Umbilical cord (tissue), 1 donor: ENCODE measurements at regions not wholly inside any gene's neighbourhood (a gene's known extent, or its start where the extent isn't known, plus 50 kb on each side); places are given as distances from the start of the nearest gene placed in this dataset.

Experiments
- DNase-seq: peaks from one replicate; pipeline ENCODE4 v3.0.0-alpha.2; 2015; ENCODE audit warnings: low spot score

- DNase-seq, result peak; percentile 27
These were observed 343.2 kb upstream of the TRAM1L1 start for GRCh38 chr4:117428536-117428935.

- DNase-seq, result no peak
These were observed 343.7 kb upstream of the TRAM1L1 start for GRCh38 chr4:117429061-117429460.

- no peak for DNase-seq
These were observed 344.1 kb upstream of the TRAM1L1 start for GRCh38 chr4:117429506-117429905.

- peak; percentile 17 for DNase-seq
These were observed 349.0 kb upstream of the TRAM1L1 start for GRCh38 chr4:117434424-117434823.

DNA sequence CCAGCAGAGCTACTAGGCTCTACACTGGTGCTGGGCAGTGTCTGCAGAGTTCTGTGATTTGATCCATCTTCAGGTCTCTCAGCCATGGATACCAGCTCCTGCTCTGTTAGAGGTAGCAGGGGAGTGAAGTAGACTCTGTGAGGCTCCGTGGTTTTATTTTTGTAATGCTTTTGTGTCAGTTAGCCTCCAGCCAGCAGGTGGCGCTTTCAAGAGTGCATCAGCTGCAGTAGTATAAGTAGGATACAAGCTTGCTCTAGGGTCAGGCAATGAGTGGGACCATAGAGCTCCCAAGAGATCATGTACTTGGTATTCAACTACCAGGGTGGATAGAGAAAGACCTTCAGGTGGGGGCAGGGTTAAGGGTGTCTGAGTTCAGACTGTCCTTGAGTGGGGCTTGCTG, 362.5 kb upstream of the TRAM1L1 start:
- no peak for DNase-seq

DNA sequence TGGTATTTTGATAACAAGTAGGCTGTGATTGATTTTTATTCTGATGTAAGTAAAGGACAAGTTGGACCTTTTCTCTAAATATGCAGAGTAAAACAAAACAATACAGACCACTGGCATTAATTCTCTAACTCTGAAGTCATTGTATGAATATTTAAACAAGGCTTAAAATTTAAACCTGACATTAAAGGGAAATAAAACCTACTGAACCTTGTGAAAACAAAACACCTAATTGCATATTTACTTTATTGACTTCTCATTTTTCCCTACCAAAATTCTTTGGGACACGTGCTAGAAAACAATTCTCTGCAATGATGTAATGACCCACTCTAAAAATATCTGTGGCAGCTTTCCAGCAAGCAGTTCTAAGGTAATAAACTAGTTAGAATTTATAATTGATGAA, 369.7 kb upstream of the TRAM1L1 start:
- DNase-seq, result no peak

DNA sequence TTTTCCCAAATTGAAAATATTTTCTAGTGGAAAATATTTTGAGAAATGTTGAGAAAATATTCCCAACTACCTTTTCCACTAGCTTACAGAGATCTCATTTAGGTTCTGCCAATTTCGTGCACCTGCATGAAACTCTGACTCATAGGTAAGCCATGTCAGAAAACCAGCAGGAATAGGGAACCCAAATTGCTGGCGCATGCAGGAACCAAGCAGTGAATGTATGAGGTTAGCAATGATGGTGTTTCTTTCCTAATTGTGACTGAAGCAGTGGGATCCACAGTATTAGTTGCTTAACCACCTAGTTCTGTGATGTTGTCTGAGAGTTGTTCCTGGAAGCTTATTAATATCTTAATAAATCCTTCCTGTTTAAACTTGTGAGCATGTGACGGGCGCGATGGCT, 381.0 kb upstream of the TRAM1L1 start:
- no peak for DNase-seq

- DNase-seq, result peak; percentile 25
These were observed 382.0 kb upstream of the TRAM1L1 start for GRCh38 chr4:117467404-117467803.

- no peak for DNase-seq
These were observed 389.6 kb upstream of the TRAM1L1 start for GRCh38 chr4:117474987-117475386.

DNA sequence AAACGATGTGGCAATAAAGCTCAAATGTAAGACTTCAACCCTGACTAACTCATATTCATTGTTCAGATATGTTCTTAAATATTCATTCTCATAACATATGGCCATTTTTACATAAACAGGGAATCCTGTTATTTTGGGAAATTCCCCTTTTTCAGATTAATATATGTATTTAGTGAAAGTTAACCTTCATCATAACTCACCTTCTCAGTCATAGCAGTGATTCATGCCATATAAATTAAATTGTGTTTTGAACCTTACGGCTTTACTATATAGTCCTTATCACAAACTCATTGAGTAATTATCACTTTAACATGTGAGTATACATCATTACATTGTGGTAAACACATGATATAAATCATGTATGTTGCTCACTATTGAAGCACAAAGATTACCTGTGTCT, 392.5 kb upstream of the TRAM1L1 start:
- DNase-seq, result no peak

- DNase-seq, result no peak
These were observed 393.3 kb upstream of the TRAM1L1 start for GRCh38 chr4:117478702-117479101.

- no peak for DNase-seq
These were observed 394.3 kb upstream of the TRAM1L1 start for GRCh38 chr4:117479673-117480072.

DNA sequence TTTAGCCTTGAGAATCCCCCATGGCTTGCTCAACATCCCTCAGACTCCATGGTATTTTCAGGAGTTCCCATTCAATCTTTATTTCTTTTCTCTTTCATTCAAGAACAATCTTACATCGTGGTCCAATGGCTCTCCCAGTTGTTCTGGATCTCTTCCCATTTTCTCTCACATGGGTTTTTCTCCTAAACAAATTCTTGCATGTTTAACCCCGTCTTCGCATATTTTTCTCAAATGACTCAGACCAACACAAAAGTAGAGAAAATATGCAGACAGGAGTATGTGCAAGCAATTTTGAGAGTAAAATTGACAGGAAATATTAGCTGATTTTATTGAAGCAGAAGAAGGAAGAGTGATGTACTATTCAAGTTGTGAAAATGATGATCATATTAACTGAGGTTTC, 396.4 kb upstream of the TRAM1L1 start:
- DNase-seq, result no peak

DNA sequence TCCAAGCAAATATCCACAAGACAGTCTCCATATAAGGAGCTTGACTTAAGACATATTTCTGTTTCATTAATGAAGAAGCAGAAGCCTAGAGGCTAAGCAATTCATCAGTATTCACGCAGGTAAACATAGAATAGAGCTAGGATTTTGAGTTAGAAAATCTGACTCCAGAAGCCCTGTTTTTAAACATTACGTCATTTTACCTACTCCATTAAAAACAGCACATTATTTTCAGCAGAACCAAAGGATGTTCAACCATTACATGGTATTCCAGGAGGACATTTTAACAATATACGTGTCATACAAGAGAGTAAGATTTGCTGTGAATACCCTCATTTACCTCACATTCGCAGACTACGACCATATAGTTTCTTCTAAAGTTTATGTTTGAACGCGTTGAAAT, 403.3 kb upstream of the TRAM1L1 start:
- no peak for DNase-seq

DNA sequence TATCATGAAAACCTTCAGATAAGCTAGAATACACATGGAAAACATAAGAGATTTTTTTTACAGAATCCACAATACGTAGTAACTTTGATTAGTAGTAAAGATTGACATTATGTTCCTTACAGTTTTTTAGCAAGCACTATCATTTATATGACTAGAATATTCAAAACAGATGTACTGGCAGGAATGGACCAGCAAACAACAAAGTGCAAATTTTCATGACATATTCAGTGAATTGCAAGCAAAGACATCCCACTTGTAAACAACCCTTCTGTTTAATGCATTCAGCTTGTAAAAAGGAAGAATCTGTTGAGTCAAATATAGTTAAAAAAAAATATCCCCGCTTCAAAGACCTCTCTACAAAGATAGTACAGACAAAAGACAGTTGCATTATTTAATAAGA, 403.7 kb upstream of the TRAM1L1 start:
- no peak for DNase-seq

DNA sequence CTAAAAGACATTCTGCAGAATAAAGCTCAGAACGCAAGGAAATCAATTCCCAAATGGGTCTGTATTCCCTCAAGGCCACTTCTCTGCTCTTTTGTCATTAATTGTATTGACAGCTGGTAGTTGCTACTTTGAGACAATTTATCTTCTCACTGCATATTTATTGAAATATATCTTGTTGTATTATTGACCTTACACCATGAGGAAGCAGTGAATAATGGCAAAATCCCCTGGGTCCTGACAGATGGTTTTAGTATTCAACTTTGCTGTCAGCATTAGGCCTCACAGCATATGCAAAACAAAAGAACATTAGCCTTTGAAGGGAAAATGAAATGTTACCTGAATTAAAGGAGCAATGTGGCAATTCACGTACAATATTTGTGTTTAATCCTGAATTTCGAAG, 406.1 kb upstream of the TRAM1L1 start:
- no peak for DNase-seq

GRCh38 chr4:117495802-117496201, 410.4 kb upstream of the TRAM1L1 start:
- DNase-seq, result no peak

- DNase-seq, result no peak
These were observed 427.0 kb upstream of the TRAM1L1 start for GRCh38 chr4:117512414-117512813.

DNA sequence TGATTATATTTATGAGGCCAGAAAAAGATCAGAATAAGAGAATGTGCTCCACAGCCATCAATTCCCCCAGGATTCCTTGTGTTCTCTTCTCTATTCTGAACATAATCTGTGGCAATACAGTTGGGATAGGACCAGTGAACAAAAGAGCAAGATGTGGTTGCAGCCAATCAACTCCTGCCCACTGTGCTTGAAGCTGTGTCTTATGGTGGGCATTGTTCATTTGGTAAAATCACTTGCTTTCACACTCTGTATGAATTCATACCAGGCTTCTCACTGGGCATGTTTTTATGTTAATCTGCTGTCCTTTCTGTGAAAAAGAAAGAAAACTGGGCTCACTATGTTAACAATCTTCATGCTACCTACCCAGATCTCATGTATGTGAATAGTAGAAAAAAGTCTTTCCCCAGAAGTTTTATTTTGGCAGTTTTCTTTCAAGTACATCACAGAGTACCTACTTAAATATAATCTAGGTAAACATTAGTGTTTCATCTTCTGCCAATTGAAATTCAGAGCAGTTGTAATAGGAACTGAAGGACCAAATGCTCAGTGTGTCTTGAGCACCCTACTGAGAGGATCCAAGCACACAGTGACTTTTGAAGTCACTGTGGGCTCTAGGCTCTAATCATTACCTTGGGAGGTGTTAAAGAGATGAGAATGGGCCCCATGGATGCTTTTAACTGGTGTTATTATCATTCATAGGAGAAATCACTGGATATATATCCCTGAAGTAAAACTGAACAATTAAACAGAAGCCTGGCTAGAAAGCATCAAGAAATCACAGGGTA, 429.2 kb upstream of the TRAM1L1 start:
- DNase-seq, result no peak

DNA sequence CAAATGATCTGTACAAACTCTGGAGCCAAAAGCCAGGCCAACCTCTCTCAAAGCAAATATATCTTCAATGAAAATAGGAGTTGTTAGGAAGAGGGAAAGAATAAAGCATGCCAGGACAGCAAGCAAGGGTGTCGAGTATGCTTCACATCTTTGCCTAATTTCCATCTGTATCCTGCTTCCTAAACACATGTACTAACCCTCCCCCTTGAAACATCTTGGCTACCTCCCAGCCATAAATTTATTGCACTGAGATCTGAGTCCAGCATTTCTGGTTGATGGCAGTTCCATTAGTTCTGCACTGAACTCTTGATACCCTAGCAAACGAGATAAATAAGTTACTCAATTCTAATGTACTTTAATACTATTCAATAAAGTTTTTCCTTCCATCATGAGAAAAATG, 430.5 kb upstream of the TRAM1L1 start:
- DNase-seq, result no peak

DNA sequence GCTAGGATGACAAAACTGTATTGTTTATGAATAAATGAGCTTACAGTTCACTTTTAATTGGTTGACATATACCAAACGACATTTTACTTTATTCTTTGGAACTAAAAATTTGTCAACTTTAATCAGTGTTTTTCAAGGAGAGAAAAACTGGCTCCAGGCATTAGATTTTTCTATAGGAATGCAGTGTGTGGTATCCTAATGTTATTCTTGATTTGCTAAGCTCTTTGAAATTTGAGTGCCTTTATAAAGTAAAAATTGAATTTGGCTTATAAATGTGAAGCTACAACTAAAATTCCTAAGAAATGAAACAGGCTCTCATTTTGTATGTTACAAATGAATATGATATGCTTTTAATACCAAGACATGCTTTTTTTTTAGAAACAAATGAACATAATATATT, 442.2 kb upstream of the TRAM1L1 start:
- DNase-seq, result no peak

- no peak for DNase-seq
These were observed 444.0 kb upstream of the TRAM1L1 start for GRCh38 chr4:117529401-117529800.

DNA sequence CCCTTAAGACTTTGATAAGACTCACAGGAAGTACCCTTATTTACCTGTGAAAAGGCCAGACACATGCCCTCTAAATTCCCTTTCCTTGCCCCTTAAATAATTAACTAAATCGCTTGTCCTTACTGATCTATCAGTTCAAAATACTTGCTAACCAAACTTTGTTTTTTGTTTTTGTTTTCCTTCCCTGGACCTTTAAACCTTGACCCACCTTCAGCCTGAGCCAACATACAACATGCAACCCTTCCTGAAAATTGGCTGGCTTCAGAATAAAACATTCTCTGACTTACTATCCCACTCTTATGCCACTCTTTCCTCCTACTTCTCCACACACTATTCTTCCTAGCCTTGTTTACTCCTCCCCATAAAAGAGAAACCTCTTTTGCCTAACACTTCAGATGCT, 448.1 kb upstream of the TRAM1L1 start:
- no peak for DNase-seq

GRCh38 chr4:117545039-117545438, 459.7 kb upstream of the TRAM1L1 start:
- DNase-seq, result no peak
